Neural cell (in vitro differentiated cells): ENCODE measurements at regions not wholly inside any gene's neighbourhood (a gene's known extent, or its start where the extent isn't known, plus 50 kb on each side); places are given as distances from the start of the nearest gene placed in this dataset.

Source experiments
- H2AFZ ChIP-seq: fragments of 200-600, 300-800 bp; sonication (generic), shearing (Covaris generic); 2 replicates; pipeline ENCODE4 v1.6.0; 2014; ENCODE audit warnings: low read depth, mild to moderate bottlenecking, antibody characterized with exemption, low read length, moderate library complexity
- H3F3A ChIP-seq: fragments of 200-600 bp; shearing (Covaris generic); 2 replicates; pipeline ENCODE4 v1.6.1; 2016; ENCODE audit warnings: mild to moderate bottlenecking, moderate library complexity, mixed read lengths, antibody characterized with exemption, low read length; ENCODE audit not compliant: insufficient read depth, poor library complexity, severe bottlenecking
- H3K27ac ChIP-seq: fragments of 200-600, 300-800 bp; sonication (generic), shearing (Covaris generic); 2 replicates; pipeline ENCODE4 v1.5.1; 2014; ENCODE audit warnings: mild to moderate bottlenecking, low read length, moderate library complexity
- H3K27me3 ChIP-seq: fragments of 300-800, 200-600 bp; sonication (generic), shearing (Covaris generic); 2 replicates; pipeline ENCODE4 v1.6.0; 2014; ENCODE audit warnings: mild to moderate bottlenecking, low read depth, low read length, moderate library complexity; ENCODE audit not compliant: insufficient read depth
- H3K36me3 ChIP-seq: fragments of 300-800, 200-600 bp; sonication (generic), shearing (Covaris generic); 2 replicates; pipeline ENCODE4 v1.5.1; 2014; ENCODE audit warnings: mild to moderate bottlenecking, antibody characterized with exemption, low read length, moderate library complexity; ENCODE audit not compliant: insufficient read depth
- H3K4me2 ChIP-seq: fragments of 300-800, 200-600 bp; sonication (generic), shearing (Covaris generic); 2 replicates; pipeline ENCODE4 v1.6.0; 2014; ENCODE audit warnings: mild to moderate bottlenecking, low read length
- H3K4me3 ChIP-seq: fragments of 300-800, 200-600 bp; sonication (generic), shearing (Covaris generic); 2 replicates; pipeline ENCODE4 v1.5.1; 2014; ENCODE audit warnings: mild to moderate bottlenecking, low read length, moderate library complexity
- H3K79me2 ChIP-seq: fragments of 200-600 bp; shearing (Covaris generic); replicated peaks from 2 replicates; pipeline ENCODE4 v1.6.0; 2014; ENCODE audit warnings: mild to moderate bottlenecking, low read length, moderate library complexity; ENCODE audit not compliant: insufficient read depth
- H3K9ac ChIP-seq: fragments of 300-800, 200-600 bp; sonication (generic), shearing (Covaris generic); 2 replicates; pipeline ENCODE4 v1.6.1; 2016; ENCODE audit warnings: mild to moderate bottlenecking, low read length, mixed read lengths
- H3K9me2 ChIP-seq: fragments of 200-600 bp; shearing (Covaris generic); 2 replicates; pipeline ENCODE4 v1.6.1; 2016; ENCODE audit warnings: mild to moderate bottlenecking, low read length, mixed read lengths; ENCODE audit not compliant: insufficient read depth
- H3K9me3 ChIP-seq: fragments of 200-600, 300-800 bp; sonication (generic), shearing (Covaris generic); 2 replicates; pipeline ENCODE4 v1.6.1; 2016; ENCODE audit warnings: mild to moderate bottlenecking, mixed run types, low read length, moderate library complexity, mixed read lengths
- H4K20me1 ChIP-seq: fragments of 200-600 bp; shearing (Covaris generic); 2 replicates; pipeline ENCODE4 v1.6.1; 2016; ENCODE audit warnings: mild to moderate bottlenecking, mixed run types; ENCODE audit not compliant: insufficient read depth
- CTCF ChIP-seq: fragments of 450-650 bp; IDR thresholded peaks from 2 replicates; pipeline ENCODE4 v1.5.1; 2014; ENCODE audit warnings: antibody characterized with exemption, mild to moderate bottlenecking, moderate library complexity; ENCODE audit not compliant: poor library complexity, severe bottlenecking
- EP300 ChIP-seq: fragments of 450-650 bp; conservative IDR thresholded peaks from 2 replicates; pipeline ENCODE4 v1.6.1; 2014; ENCODE audit warnings: antibody characterized with exemption, mild to moderate bottlenecking, moderate library complexity; ENCODE audit not compliant: poor library complexity, severe bottlenecking
- EZH2 ChIP-seq: fragments of 200-600, 300-800 bp; shearing (Covaris generic), sonication (generic); IDR thresholded peaks from 2 replicates; pipeline ENCODE4 v1.6.1; 2014; ENCODE audit warnings: antibody characterized with exemption, low read length, borderline replicate concordance, mild to moderate bottlenecking; ENCODE audit not compliant: insufficient read depth, poor library complexity, severe bottlenecking
- MXI1 ChIP-seq: fragments of 450-650 bp; conservative IDR thresholded peaks from 2 replicates; pipeline ENCODE4 v1.6.1; 2014; ENCODE audit warnings: antibody characterized with exemption, mild to moderate bottlenecking; ENCODE audit not compliant: poor library complexity, severe bottlenecking
- POLR2AphosphoS5 ChIP-seq: IDR thresholded peaks from 2 replicates; pipeline ENCODE4 v1.6.1; 2012
- RAD21 ChIP-seq: fragments of 450-650 bp; conservative IDR thresholded peaks from 2 replicates; pipeline ENCODE4 v1.6.1; 2014; ENCODE audit warnings: antibody characterized with exemption, mild to moderate bottlenecking, moderate library complexity
- SMC3 ChIP-seq: fragments of 450-650 bp; conservative IDR thresholded peaks from 2 replicates; pipeline ENCODE4 v1.6.1; 2014; ENCODE audit warnings: antibody characterized with exemption, mild to moderate bottlenecking, moderate library complexity; ENCODE audit not compliant: poor library complexity
- TAF1 ChIP-seq: IDR thresholded peaks from 2 replicates; pipeline ENCODE4 v1.6.1; 2012; ENCODE audit warnings: low read depth
- TF ChIP-seq, protein P1 (sequence below): IDR thresholded peaks from 2 replicates; pipeline ENCODE4 v1.6.1; 2012; ENCODE audit warnings: borderline replicate concordance

DNA sequence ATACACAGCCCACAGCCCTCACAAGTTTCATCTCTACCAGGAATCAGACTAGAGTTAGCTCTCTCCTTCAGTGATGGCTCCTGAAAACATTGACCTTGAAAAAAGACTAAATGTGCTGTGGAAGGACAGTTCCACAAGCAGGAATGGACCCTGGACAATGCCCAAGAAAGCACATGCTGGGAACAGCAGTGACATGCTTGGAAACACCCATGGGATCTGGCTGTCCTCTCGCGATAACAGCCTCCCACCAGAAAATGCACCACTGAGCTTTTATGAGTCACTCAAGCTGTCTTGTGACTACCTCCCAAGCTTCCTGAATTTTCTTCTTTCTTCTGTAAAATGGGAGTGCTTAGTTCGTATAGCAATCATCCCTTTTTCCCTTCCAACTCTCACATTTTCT, 269.2 kb downstream of the LRATD1 start:
- TF ChIP-seq EZH2 (no peak), CTCF (no peak), SMC3 (no peak), EP300 (no peak), POLR2AphosphoS5 (no peak), RAD21 (no peak), TAF1 (no peak), MXI1 (no peak)
- TF ChIP-seq, protein P1, sequence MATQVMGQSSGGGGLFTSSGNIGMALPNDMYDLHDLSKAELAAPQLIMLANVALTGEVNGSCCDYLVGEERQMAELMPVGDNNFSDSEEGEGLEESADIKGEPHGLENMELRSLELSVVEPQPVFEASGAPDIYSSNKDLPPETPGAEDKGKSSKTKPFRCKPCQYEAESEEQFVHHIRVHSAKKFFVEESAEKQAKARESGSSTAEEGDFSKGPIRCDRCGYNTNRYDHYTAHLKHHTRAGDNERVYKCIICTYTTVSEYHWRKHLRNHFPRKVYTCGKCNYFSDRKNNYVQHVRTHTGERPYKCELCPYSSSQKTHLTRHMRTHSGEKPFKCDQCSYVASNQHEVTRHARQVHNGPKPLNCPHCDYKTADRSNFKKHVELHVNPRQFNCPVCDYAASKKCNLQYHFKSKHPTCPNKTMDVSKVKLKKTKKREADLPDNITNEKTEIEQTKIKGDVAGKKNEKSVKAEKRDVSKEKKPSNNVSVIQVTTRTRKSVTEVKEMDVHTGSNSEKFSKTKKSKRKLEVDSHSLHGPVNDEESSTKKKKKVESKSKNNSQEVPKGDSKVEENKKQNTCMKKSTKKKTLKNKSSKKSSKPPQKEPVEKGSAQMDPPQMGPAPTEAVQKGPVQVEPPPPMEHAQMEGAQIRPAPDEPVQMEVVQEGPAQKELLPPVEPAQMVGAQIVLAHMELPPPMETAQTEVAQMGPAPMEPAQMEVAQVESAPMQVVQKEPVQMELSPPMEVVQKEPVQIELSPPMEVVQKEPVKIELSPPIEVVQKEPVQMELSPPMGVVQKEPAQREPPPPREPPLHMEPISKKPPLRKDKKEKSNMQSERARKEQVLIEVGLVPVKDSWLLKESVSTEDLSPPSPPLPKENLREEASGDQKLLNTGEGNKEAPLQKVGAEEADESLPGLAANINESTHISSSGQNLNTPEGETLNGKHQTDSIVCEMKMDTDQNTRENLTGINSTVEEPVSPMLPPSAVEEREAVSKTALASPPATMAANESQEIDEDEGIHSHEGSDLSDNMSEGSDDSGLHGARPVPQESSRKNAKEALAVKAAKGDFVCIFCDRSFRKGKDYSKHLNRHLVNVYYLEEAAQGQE = no peak
- H2AFZ ChIP-seq = no peak overlapping the region
- H3K27ac ChIP-seq = no peak overlapping the region
- H3K36me3 ChIP-seq = no peaks in the 10 kb centered on the region
- H3K9ac ChIP-seq = no peak overlapping the region
- H3K27me3 ChIP-seq = no peaks in the 10 kb centered on the region
- H3K79me2 ChIP-seq = no peaks in the 10 kb centered on the region
- H3K4me2 ChIP-seq = no peak overlapping the region
- H3K4me3 ChIP-seq = no peak overlapping the region
- H3F3A ChIP-seq = no peaks in the 10 kb centered on the region
- no peaks in the 10 kb centered on the region for H3K9me2 ChIP-seq
- no peaks in the 10 kb centered on the region for H3K9me3 ChIP-seq
- no peaks in the 10 kb centered on the region for H4K20me1 ChIP-seq

GRCh38 chr2:14902953-14903352, 270.4 kb downstream of the LRATD1 start:
- Histone ChIP-seq H3K9me2 (no peaks in the 10 kb centered on the region), H3K9me3 (no peaks in the 10 kb centered on the region), H3K27ac (no peak overlapping the region), H2AFZ (no peak overlapping the region), H3K79me2 (no peaks in the 10 kb centered on the region), H3K9ac (no peak overlapping the region), H3F3A (no peaks in the 10 kb centered on the region), H4K20me1 (no peaks in the 10 kb centered on the region), H3K36me3 (no peaks in the 10 kb centered on the region), H3K4me2 (no peak overlapping the region), H3K27me3 (no peaks in the 10 kb centered on the region), H3K4me3 (no peak overlapping the region)
- TF ChIP-seq, protein P1 = no peak
- TF ChIP-seq MXI1 (no peak), SMC3 (no peak), RAD21 (no peak), CTCF (no peak), EZH2 (no peak), EP300 (no peak), TAF1 (no peak), POLR2AphosphoS5 (no peak)
